ENCODE measurements at regions not wholly inside any gene's neighbourhood (a gene's known extent, or its start where the extent isn't known, plus 50 kb on each side); places are given as distances from the start of the nearest gene placed in this dataset.
"Not testable (repeated sequence)": the region's sequence is repeated elsewhere in the genome, so short reads cannot be mapped to it uniquely, and the experiment has no call there.

- no peaks in the 10 kb centered on the region for H4K20me1 ChIP-seq (ENCODE audit: control insufficient read depth, extremely low read depth, insufficient read depth, low read length)
- H3K4me3 ChIP-seq (replicated peaks in 1 of 4; ENCODE audit: control extremely low read depth in 1 of 4, insufficient read depth in 1 of 4, low read depth in 3 of 4, low read length in 4 of 4) = no peak overlapping the region
- TF ChIP-seq, protein P1, sequence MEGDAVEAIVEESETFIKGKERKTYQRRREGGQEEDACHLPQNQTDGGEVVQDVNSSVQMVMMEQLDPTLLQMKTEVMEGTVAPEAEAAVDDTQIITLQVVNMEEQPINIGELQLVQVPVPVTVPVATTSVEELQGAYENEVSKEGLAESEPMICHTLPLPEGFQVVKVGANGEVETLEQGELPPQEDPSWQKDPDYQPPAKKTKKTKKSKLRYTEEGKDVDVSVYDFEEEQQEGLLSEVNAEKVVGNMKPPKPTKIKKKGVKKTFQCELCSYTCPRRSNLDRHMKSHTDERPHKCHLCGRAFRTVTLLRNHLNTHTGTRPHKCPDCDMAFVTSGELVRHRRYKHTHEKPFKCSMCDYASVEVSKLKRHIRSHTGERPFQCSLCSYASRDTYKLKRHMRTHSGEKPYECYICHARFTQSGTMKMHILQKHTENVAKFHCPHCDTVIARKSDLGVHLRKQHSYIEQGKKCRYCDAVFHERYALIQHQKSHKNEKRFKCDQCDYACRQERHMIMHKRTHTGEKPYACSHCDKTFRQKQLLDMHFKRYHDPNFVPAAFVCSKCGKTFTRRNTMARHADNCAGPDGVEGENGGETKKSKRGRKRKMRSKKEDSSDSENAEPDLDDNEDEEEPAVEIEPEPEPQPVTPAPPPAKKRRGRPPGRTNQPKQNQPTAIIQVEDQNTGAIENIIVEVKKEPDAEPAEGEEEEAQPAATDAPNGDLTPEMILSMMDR (conservative IDR thresholded peaks at IDR 0.05 in 1 of 2, IDR thresholded peaks at IDR 0.05 in 1 of 2; ENCODE audit: low read depth in 1 of 2, low read length in 2 of 2) = no peak
- no peak for TF ChIP-seq EZH2 (IDR thresholded peaks at IDR 0.05; ENCODE audit: low read length, missing control alignments)
- H3K4me2 ChIP-seq (ENCODE audit: extremely low read depth, insufficient read depth, low read length) = no peak overlapping the region
- H3K9me3 ChIP-seq (ENCODE audit: control insufficient read depth, insufficient read depth, low read depth, low read length) = no peaks in the 10 kb centered on the region
- H3K36me3 ChIP-seq (ENCODE audit: control insufficient read depth, insufficient read depth, low read length) = no peaks in the 10 kb centered on the region
- no peaks in the 10 kb centered on the region for H3K4me1 ChIP-seq (ENCODE audit: control insufficient read depth, extremely low read depth, insufficient read depth, low read length)
- no peak overlapping the region for H3K27ac ChIP-seq (ENCODE audit: insufficient read depth, low read length)
- H2AFZ ChIP-seq (ENCODE audit: low read length) = no peak overlapping the region
- DNase-seq (ENCODE audit: low read depth in 2 of 2) = no peak
- no peak overlapping the region for H3K9ac ChIP-seq (ENCODE audit: insufficient read depth, low read length)
- no peaks in the 10 kb centered on the region for H3K27me3 ChIP-seq (ENCODE audit: control insufficient read depth, insufficient read depth, low read length)
- H3K79me2 ChIP-seq (ENCODE audit: control insufficient read depth, insufficient read depth, low read length) = no peaks in the 10 kb centered on the region
Observed at GRCh38 chr4:169934794-169935429, 91.3 kb downstream of the MFAP3L start.

DNA sequence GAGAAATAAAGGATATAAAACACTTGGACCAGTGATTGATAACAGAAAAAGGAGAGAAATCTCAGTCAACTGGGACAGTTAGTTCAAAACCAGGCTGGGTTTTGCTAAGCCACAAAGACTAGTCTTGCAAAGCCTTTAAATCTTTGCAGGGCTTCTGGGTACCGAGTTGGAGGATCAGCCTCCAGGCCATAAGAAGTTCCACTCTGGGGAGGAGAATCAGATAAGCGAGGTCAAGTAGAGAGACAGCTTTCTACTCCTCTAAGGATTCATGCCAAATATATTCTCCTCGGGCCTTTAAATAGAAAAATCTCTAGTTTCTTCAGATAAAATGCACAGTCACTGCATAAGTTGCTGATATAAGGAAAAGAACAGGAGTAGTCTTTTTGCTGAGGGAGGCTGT, 92.7 kb downstream of the MFAP3L start:
- Histone ChIP-seq H3K4me2 (ENCODE audit: extremely low read depth, insufficient read depth, low read length) (no peak overlapping the region), H3K9me3 (ENCODE audit: control insufficient read depth, insufficient read depth, low read depth, low read length) (no peaks in the 10 kb centered on the region), H3K9ac (ENCODE audit: insufficient read depth, low read length) (no peak overlapping the region), H4K20me1 (ENCODE audit: control insufficient read depth, extremely low read depth, insufficient read depth, low read length) (no peaks in the 10 kb centered on the region), H3K4me3 (replicated peaks in 1 of 4; ENCODE audit: control extremely low read depth in 1 of 4, insufficient read depth in 1 of 4, low read depth in 3 of 4, low read length in 4 of 4) (no peak overlapping the region), H3K36me3 (ENCODE audit: control insufficient read depth, insufficient read depth, low read length) (no peaks in the 10 kb centered on the region), H3K27ac (ENCODE audit: insufficient read depth, low read length) (no peak overlapping the region), H3K4me1 (ENCODE audit: control insufficient read depth, extremely low read depth, insufficient read depth, low read length) (no peaks in the 10 kb centered on the region), H3K79me2 (ENCODE audit: control insufficient read depth, insufficient read depth, low read length) (no peaks in the 10 kb centered on the region), H3K27me3 (ENCODE audit: control insufficient read depth, insufficient read depth, low read length) (no peaks in the 10 kb centered on the region), H2AFZ (ENCODE audit: low read length) (no peak overlapping the region)
- DNase-seq (ENCODE audit: low read depth in 2 of 2) = no peak
- no peak for TF ChIP-seq EZH2 (IDR thresholded peaks at IDR 0.05; ENCODE audit: low read length, missing control alignments)
- TF ChIP-seq, protein P1 (conservative IDR thresholded peaks at IDR 0.05 in 1 of 2, IDR thresholded peaks at IDR 0.05 in 1 of 2; ENCODE audit: low read depth in 1 of 2, low read length in 2 of 2) = no peak

- Histone ChIP-seq H3K4me1 (ENCODE audit: control insufficient read depth, extremely low read depth, insufficient read depth, low read length) (no peaks in the 10 kb centered on the region), H3K9me3 (ENCODE audit: control insufficient read depth, insufficient read depth, low read depth, low read length) (no peaks in the 10 kb centered on the region)
- TF ChIP-seq EZH2 (IDR thresholded peaks at IDR 0.05; ENCODE audit: low read length, missing control alignments) = no peak
- TF ChIP-seq, protein P1 (conservative IDR thresholded peaks at IDR 0.05 in 1 of 2, IDR thresholded peaks at IDR 0.05 in 1 of 2; ENCODE audit: low read depth in 1 of 2, low read length in 2 of 2) = no peak
Observed at GRCh38 chr4:169931964-169932363, 94.2 kb downstream of the MFAP3L start.

DNA sequence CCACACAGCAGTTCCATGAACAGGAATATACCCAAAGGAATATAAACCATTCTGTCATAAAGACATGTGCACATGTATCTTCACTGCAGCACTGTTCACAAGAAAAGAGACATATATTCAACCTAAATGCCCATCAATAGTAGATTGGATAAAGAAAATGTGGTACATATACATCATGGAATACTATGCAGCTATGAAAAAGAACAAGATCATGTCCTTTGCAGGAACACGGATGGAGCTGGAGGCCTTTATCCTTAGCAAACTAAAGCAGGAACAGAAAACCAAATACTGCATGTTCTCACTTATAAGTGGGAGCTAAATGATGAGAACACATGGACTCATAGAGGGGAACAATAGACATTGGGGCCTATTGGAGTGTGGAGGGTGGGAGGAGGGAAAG, 95.4 kb downstream of the MFAP3L start:
- not testable (repeated sequence) for H3K4me2 ChIP-seq (ENCODE audit: extremely low read depth, insufficient read depth, low read length); H3K36me3 ChIP-seq (ENCODE audit: control insufficient read depth, insufficient read depth, low read length); H3K4me1 ChIP-seq (ENCODE audit: control insufficient read depth, extremely low read depth, insufficient read depth, low read length); H3K79me2 ChIP-seq (ENCODE audit: control insufficient read depth, insufficient read depth, low read length); H3K4me3 ChIP-seq (replicated peaks in 1 of 4; ENCODE audit: control extremely low read depth in 1 of 4, insufficient read depth in 1 of 4, low read depth in 3 of 4, low read length in 4 of 4); H3K9me3 ChIP-seq (ENCODE audit: control insufficient read depth, insufficient read depth, low read depth, low read length); H3K27ac ChIP-seq (ENCODE audit: insufficient read depth, low read length); H3K9ac ChIP-seq (ENCODE audit: insufficient read depth, low read length); H4K20me1 ChIP-seq (ENCODE audit: control insufficient read depth, extremely low read depth, insufficient read depth, low read length); H2AFZ ChIP-seq (ENCODE audit: low read length); DNase-seq (ENCODE audit: low read depth in 2 of 2); H3K27me3 ChIP-seq (ENCODE audit: control insufficient read depth, insufficient read depth, low read length)

More at GRCh38 chr4:169931964-169932363, 94.2 kb downstream of the MFAP3L start:
- Histone ChIP-seq H3K79me2 (ENCODE audit: control insufficient read depth, insufficient read depth, low read length) (no peaks in the 10 kb centered on the region), H2AFZ (ENCODE audit: low read length) (no peak overlapping the region), H3K9ac (ENCODE audit: insufficient read depth, low read length) (no peak overlapping the region), H4K20me1 (ENCODE audit: control insufficient read depth, extremely low read depth, insufficient read depth, low read length) (no peaks in the 10 kb centered on the region), H3K36me3 (ENCODE audit: control insufficient read depth, insufficient read depth, low read length) (no peaks in the 10 kb centered on the region), H3K4me2 (ENCODE audit: extremely low read depth, insufficient read depth, low read length) (no peak overlapping the region), H3K27ac (ENCODE audit: insufficient read depth, low read length) (no peak overlapping the region), H3K27me3 (ENCODE audit: control insufficient read depth, insufficient read depth, low read length) (no peaks in the 10 kb centered on the region), H3K4me3 (replicated peaks in 1 of 4; ENCODE audit: control extremely low read depth in 1 of 4, insufficient read depth in 1 of 4, low read depth in 3 of 4, low read length in 4 of 4) (no peak overlapping the region)
- no peak for DNase-seq (ENCODE audit: low read depth in 2 of 2)

Data from fibroblast of lung (primary cell).